ENCODE measurements at regions not wholly inside any gene's neighbourhood (a gene's known extent, or its start where the extent isn't known, plus 50 kb on each side); places are given as distances from the start of the nearest gene placed in this dataset.

GRCh38 chr2:78431241-78431640 is 594.3 kb upstream of the REG3G start:
- TF ChIP-seq POLR2A (IDR thresholded peaks at IDR 0.05; ENCODE audit: low read length) (no peak), GATA1 (IDR thresholded peaks at IDR 0.05; ENCODE audit: low read depth, low read length) (no peak)
